Peyer's patch (tissue), 4 donors: ENCODE measurements at regions not wholly inside any gene's neighbourhood (a gene's known extent, or its start where the extent isn't known, plus 50 kb on each side); places are given as distances from the start of the nearest gene placed in this dataset.

Source experiments
- CTCF ChIP-seq, 6 experiments: fragments of 450-650 bp in 4 of 6; fragments of 200-600 bp in 2 of 6; sonication (generic) in 1 of 6; IDR thresholded peaks; one replicate each; pipeline ENCODE4 v1.5.1; 2017 to 2019; ENCODE audit warnings: antibody characterized with exemption in 6 of 6, mild to moderate bottlenecking in 3 of 6, moderate library complexity in 1 of 6
- POLR2A ChIP-seq, 2 donors: fragments of 450-650 bp; IDR thresholded peaks; one replicate each; pipeline ENCODE4 v1.5.1; 2017; ENCODE audit warnings: antibody characterized with exemption in 2 of 2, mild to moderate bottlenecking in 2 of 2, moderate library complexity in 2 of 2

- TF ChIP-seq CTCF (IDR thresholded peaks at IDR 0.05): no peak
- no peak for TF ChIP-seq POLR2A (IDR thresholded peaks at IDR 0.05)
Observed at GRCh38 chr14:89708982-89709625, 245.4 kb downstream of the EFCAB11 start.
